GM18870 (cell line): ENCODE measurements at regions not wholly inside any gene's neighbourhood (a gene's known extent, or its start where the extent isn't known, plus 50 kb on each side); places are given as distances from the start of the nearest gene placed in this dataset.
A peak's percentile ranks its signal among the peaks of the same experiment; 100 is the strongest.
"Not testable (repeated sequence)": the region's sequence is repeated elsewhere in the genome, so short reads cannot be mapped to it uniquely, and the experiment has no call there.

Source experiments
- ATAC-seq: cut with Tn5 transposase; IDR thresholded peaks from one replicate; pipeline ENCODE4 v1.9.1; 2021; ENCODE audit warnings: moderate library complexity; ENCODE audit not compliant: unreplicated experiment

GRCh38 chr2:195572895-195573683, 83.9 kb upstream of the SLC39A10 start:
- no peak for ATAC-seq

- ATAC-seq = no peak
These were observed 86.7 kb upstream of the SLC39A10 start for GRCh38 chr2:195570329-195570728.

- ATAC-seq = no peak
These were observed 87.8 kb upstream of the SLC39A10 start for GRCh38 chr2:195569255-195569654.

GRCh38 chr2:195564625-195565135, 92.3 kb upstream of the SLC39A10 start:
- ATAC-seq = not testable (repeated sequence)

GRCh38 chr2:195563857-195564512, 93.0 kb upstream of the SLC39A10 start:
- no peak for ATAC-seq

- ATAC-seq = no peak
These were observed 94.2 kb upstream of the SLC39A10 start for GRCh38 chr2:195562570-195563566.

- ATAC-seq = peak; percentile 49
These were observed 95.7 kb upstream of the SLC39A10 start for GRCh38 chr2:195561116-195561921.

GRCh38 chr2:195560209-195560895, 96.7 kb upstream of the SLC39A10 start:
- ATAC-seq = no peak

- ATAC-seq = peak; percentile 87
These were observed 97.6 kb upstream of the SLC39A10 start for GRCh38 chr2:195559431-195559914.

GRCh38 chr2:195555971-195556370, 101.1 kb upstream of the SLC39A10 start:
- ATAC-seq = no peak

- ATAC-seq = no peak
These were observed 104.4 kb upstream of the SLC39A10 start for GRCh38 chr2:195552581-195552980.

- ATAC-seq = no peak
These were observed 108.7 kb upstream of the SLC39A10 start for GRCh38 chr2:195548198-195548940.

GRCh38 chr2:195547268-195547840, 109.7 kb upstream of the SLC39A10 start:
- ATAC-seq = not testable (repeated sequence)

GRCh38 chr2:195545811-195546210, 111.2 kb upstream of the SLC39A10 start:
- ATAC-seq = no peak

- ATAC-seq = peak; percentile 99
These were observed 112.8 kb upstream of the SLC39A10 start for GRCh38 chr2:195543902-195544894.

GRCh38 chr2:195543063-195543462, 114.0 kb upstream of the SLC39A10 start:
- ATAC-seq = no peak

GRCh38 chr2:195542067-195542466, 115.0 kb upstream of the SLC39A10 start:
- ATAC-seq = no peak
